ENCODE measurements at regions not wholly inside any gene's neighbourhood (a gene's known extent, or its start where the extent isn't known, plus 50 kb on each side); places are given as distances from the start of the nearest gene placed in this dataset.
A peak's percentile ranks its signal among the peaks of the same experiment; 100 is the strongest.

DNA sequence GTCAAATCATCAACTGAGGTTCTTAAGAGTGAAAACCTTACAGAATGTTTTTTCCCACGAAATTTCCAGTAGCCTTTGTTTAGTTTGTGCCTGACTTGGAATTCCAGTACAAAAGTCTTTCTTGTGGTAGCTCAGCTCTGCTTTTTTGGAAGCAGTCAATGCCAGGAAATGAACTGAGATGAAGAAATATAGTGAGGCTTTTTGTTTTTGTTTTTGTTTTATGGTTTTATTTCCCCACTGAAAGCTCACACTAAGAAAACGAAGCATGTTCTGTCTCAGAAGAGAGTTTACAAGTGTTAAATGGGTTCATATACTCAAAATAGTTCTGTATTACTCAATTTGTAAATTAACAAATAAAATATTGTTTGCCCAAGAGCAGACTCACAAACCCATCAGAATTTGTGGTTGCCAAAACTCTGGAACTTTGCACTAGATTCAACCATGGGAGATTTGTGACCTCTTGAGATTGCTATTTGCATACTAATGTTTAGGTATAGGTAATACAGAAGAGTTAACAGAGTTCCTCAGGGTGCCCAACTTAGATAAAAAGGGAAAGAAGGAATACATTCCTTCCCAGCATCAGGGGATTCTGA lies 1060.8 kb downstream of the FAT4 start:
- TF ChIP-seq POLR2A (IDR thresholded peaks at IDR 0.05; ENCODE audit: low read depth, low read length) (no peak), POLR2AphosphoS5 (IDR thresholded peaks at IDR 0.05; ENCODE audit: low read depth, low read length) (no peak), TAF1 (IDR thresholded peaks at IDR 0.05; ENCODE audit: low read depth, low read length) (no peak), SPI1 (IDR thresholded peaks at IDR 0.05; ENCODE audit: low read depth, low read length) (no peak), POU2F2 (IDR thresholded peaks at IDR 0.05; ENCODE audit: low read depth, low read length) (no peak), PAX5 (IDR thresholded peaks at IDR 0.05; ENCODE audit: insufficient read depth, low read length, severe bottlenecking) (no peak)
- DNase-seq (ENCODE audit: insufficient read length, low spot score) (no peak), FAIRE-seq (no peak)

DNA sequence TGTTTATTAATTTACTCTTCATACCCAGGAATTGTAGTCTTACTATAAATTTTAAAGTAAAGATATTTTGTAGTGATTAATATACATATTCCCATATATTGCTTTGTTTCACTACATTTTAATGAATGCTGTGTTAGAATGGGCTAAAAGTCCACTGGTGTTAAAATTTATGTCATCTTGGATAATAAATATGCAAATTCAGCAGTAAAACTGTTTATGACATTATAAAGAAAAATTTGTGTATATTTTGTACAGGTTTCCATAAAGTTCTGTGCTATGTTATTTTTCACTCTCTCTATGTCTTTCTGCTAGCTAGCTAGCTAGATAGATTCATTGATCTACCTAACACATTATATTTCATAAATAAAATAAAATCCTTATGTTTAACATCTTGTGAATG lies 1071.2 kb downstream of the FAT4 start:
- FAIRE-seq: no peak
- TF ChIP-seq TAF1 (IDR thresholded peaks at IDR 0.05; ENCODE audit: low read depth, low read length) (no peak), POU2F2 (IDR thresholded peaks at IDR 0.05; ENCODE audit: low read depth, low read length) (no peak), PAX5 (IDR thresholded peaks at IDR 0.05; ENCODE audit: insufficient read depth, low read length, severe bottlenecking) (no peak), POLR2A (IDR thresholded peaks at IDR 0.05; ENCODE audit: low read depth, low read length) (no peak), SPI1 (IDR thresholded peaks at IDR 0.05; ENCODE audit: low read depth, low read length) (no peak), POLR2AphosphoS5 (IDR thresholded peaks at IDR 0.05; ENCODE audit: low read depth, low read length) (no peak)
- DNase-seq (ENCODE audit: insufficient read length, low spot score): no peak

- DNase-seq (ENCODE audit: insufficient read length, low spot score) (no peak), FAIRE-seq (no peak)
- TF ChIP-seq SPI1 (IDR thresholded peaks at IDR 0.05; ENCODE audit: low read depth, low read length) (no peak), POLR2AphosphoS5 (IDR thresholded peaks at IDR 0.05; ENCODE audit: low read depth, low read length) (no peak), POU2F2 (IDR thresholded peaks at IDR 0.05; ENCODE audit: low read depth, low read length) (no peak), TAF1 (IDR thresholded peaks at IDR 0.05; ENCODE audit: low read depth, low read length) (no peak), POLR2A (IDR thresholded peaks at IDR 0.05; ENCODE audit: low read depth, low read length) (no peak), PAX5 (IDR thresholded peaks at IDR 0.05; ENCODE audit: insufficient read depth, low read length, severe bottlenecking) (no peak)
Measured at GRCh38 chr4:126386512-126386911, 1071.8 kb downstream of the FAT4 start.

DNA sequence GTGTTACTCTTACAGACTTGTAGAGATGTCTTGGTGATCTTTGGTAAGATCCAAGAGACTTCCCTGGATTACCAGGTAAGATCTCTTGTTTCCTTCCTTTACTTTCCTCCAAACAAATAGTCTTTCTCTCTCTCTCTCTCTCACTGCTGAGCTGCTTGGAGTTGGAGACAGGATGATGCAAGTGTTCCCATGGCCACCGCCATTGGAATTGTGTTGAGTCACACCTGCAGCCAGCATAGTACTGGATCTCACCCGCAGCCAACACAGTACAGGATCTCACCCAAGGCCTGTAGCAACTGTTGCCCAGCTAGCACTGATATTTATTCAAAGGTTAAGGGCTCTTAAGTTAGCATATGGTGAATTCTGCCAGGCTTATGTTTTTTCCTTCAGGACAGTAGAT lies 1080.9 kb downstream of the FAT4 start:
- FAIRE-seq (no peak), DNase-seq (ENCODE audit: insufficient read length, low spot score) (no peak)
- TF ChIP-seq TAF1 (IDR thresholded peaks at IDR 0.05; ENCODE audit: low read depth, low read length) (no peak), SPI1 (IDR thresholded peaks at IDR 0.05; ENCODE audit: low read depth, low read length) (no peak), POLR2A (IDR thresholded peaks at IDR 0.05; ENCODE audit: low read depth, low read length) (no peak), PAX5 (IDR thresholded peaks at IDR 0.05; ENCODE audit: insufficient read depth, low read length, severe bottlenecking) (no peak), POLR2AphosphoS5 (IDR thresholded peaks at IDR 0.05; ENCODE audit: low read depth, low read length) (no peak), POU2F2 (IDR thresholded peaks at IDR 0.05; ENCODE audit: low read depth, low read length) (no peak)

DNA sequence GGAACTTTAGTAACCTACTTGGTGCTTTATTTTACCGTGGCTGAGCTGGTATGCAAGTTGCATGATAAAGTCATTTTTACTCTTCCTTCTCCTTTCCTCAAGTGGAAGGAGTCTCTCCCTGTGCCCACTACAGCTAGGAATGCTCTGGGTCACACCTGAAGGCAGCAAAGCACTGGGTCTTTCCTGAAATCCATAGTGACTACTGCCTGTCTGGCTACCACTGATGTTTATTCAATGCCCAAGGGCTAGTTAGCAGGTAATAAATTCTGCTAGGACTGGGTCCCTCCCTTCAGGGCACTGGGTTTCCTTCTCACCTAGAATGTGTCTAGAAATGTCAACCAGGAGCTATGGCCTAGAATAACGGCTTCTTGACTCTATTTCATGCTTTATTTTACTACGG lies 1081.4 kb downstream of the FAT4 start:
- no peak for FAIRE-seq
- no peak for TF ChIP-seq POLR2A (IDR thresholded peaks at IDR 0.05; ENCODE audit: low read depth, low read length)
- no peak for TF ChIP-seq POLR2AphosphoS5 (IDR thresholded peaks at IDR 0.05; ENCODE audit: low read depth, low read length)
- no peak for TF ChIP-seq SPI1 (IDR thresholded peaks at IDR 0.05; ENCODE audit: low read depth, low read length)
- no peak for TF ChIP-seq PAX5 (IDR thresholded peaks at IDR 0.05; ENCODE audit: insufficient read depth, low read length, severe bottlenecking)
- no peak for TF ChIP-seq TAF1 (IDR thresholded peaks at IDR 0.05; ENCODE audit: low read depth, low read length)
- TF ChIP-seq POU2F2 (IDR thresholded peaks at IDR 0.05; ENCODE audit: low read depth, low read length): no peak
- no peak for DNase-seq (ENCODE audit: insufficient read length, low spot score)

- DNase-seq (ENCODE audit: insufficient read length, low spot score) (no peak), FAIRE-seq (no peak)
- no peak for TF ChIP-seq POU2F2 (IDR thresholded peaks at IDR 0.05; ENCODE audit: low read depth, low read length)
- TF ChIP-seq TAF1 (IDR thresholded peaks at IDR 0.05; ENCODE audit: low read depth, low read length): no peak
- TF ChIP-seq SPI1 (IDR thresholded peaks at IDR 0.05; ENCODE audit: low read depth, low read length): no peak
- TF ChIP-seq PAX5 (IDR thresholded peaks at IDR 0.05; ENCODE audit: insufficient read depth, low read length, severe bottlenecking): no peak
- no peak for TF ChIP-seq POLR2AphosphoS5 (IDR thresholded peaks at IDR 0.05; ENCODE audit: low read depth, low read length)
- TF ChIP-seq POLR2A (IDR thresholded peaks at IDR 0.05; ENCODE audit: low read depth, low read length): no peak
Measured at GRCh38 chr4:126396703-126397102, 1081.9 kb downstream of the FAT4 start.

GRCh38 chr4:126404549-126404948 lies 1089.8 kb downstream of the FAT4 start:
- FAIRE-seq: no peak
- TF ChIP-seq TAF1 (IDR thresholded peaks at IDR 0.05; ENCODE audit: low read depth, low read length) (no peak), POLR2A (IDR thresholded peaks at IDR 0.05; ENCODE audit: low read depth, low read length) (no peak), PAX5 (IDR thresholded peaks at IDR 0.05; ENCODE audit: insufficient read depth, low read length, severe bottlenecking) (no peak), POU2F2 (IDR thresholded peaks at IDR 0.05; ENCODE audit: low read depth, low read length) (no peak), SPI1 (IDR thresholded peaks at IDR 0.05; ENCODE audit: low read depth, low read length) (no peak), POLR2AphosphoS5 (IDR thresholded peaks at IDR 0.05; ENCODE audit: low read depth, low read length) (no peak)
- DNase-seq (ENCODE audit: insufficient read length, low spot score): no peak

DNA sequence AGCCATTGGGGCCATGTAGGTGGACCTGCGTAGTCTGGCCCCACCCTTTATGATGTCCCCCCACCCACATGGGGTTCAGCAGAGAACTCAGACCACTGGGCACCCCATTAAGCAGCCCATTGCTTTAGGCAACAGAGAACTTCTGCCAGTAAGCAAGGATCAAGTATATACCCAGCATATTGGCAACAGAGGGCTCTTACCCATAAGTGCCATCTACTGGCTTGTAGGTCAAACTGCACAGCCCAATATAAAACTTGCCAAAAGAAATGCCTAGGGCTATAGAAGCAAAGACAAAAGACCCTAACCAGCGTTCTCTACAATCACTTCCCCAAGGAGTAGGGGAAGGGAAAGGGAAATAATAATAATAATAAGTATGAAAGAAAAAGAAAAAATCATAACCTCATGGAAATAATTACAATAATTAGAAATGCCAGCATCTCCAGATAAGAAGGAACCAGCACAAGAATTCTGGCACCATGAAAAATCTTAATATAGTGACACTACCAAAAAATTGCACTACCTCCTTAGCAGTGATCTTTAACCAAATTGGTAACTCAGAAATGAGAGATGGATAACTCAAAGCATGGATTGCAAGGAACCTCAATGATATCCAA lies 1090.7 kb downstream of the FAT4 start:
- FAIRE-seq (peak; percentile 78), DNase-seq (ENCODE audit: insufficient read length, low spot score) (no peak)
- TF ChIP-seq TAF1 (IDR thresholded peaks at IDR 0.05; ENCODE audit: low read depth, low read length) (no peak), SPI1 (IDR thresholded peaks at IDR 0.05; ENCODE audit: low read depth, low read length) (no peak), POU2F2 (IDR thresholded peaks at IDR 0.05; ENCODE audit: low read depth, low read length) (no peak), PAX5 (IDR thresholded peaks at IDR 0.05; ENCODE audit: insufficient read depth, low read length, severe bottlenecking) (no peak), POLR2A (IDR thresholded peaks at IDR 0.05; ENCODE audit: low read depth, low read length) (no peak), POLR2AphosphoS5 (IDR thresholded peaks at IDR 0.05; ENCODE audit: low read depth, low read length) (no peak)

DNA sequence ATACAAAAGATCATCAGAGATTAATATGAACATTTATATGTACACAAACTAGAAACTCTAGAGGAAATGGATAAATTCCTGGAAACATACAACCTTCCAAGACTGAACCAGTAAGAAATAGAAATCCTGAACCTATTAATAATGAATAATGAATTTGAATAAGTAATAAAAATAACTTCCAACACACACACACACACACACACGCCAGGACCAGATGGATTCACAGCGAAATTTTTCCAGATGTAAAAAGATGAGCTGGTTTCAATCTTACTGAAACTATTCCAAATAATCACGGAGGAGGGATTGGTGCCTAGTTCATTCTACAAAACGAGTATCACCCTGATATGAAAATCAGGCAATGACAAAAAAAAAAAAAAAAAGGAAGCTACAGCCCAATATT lies 1095.0 kb downstream of the FAT4 start:
- no peak for FAIRE-seq
- TF ChIP-seq PAX5 (IDR thresholded peaks at IDR 0.05; ENCODE audit: insufficient read depth, low read length, severe bottlenecking) (no peak), TAF1 (IDR thresholded peaks at IDR 0.05; ENCODE audit: low read depth, low read length) (no peak), SPI1 (IDR thresholded peaks at IDR 0.05; ENCODE audit: low read depth, low read length) (no peak), POU2F2 (IDR thresholded peaks at IDR 0.05; ENCODE audit: low read depth, low read length) (no peak), POLR2AphosphoS5 (IDR thresholded peaks at IDR 0.05; ENCODE audit: low read depth, low read length) (no peak), POLR2A (IDR thresholded peaks at IDR 0.05; ENCODE audit: low read depth, low read length) (no peak)
- no peak for DNase-seq (ENCODE audit: insufficient read length, low spot score)
